Stimulated activated CD4-positive, alpha-beta T cell treated with anti-CD3 and anti-CD28 coated beads, Interleukin-12 subunit alpha, Interleukin-12 subunit beta, amount 100 ng/mL, for 48 hours (primary cell): ENCODE measurements at regions not wholly inside any gene's neighbourhood (a gene's known extent, or its start where the extent isn't known, plus 50 kb on each side); places are given as distances from the start of the nearest gene placed in this dataset.
"Not testable (repeated sequence)": the region's sequence is repeated elsewhere in the genome, so short reads cannot be mapped to it uniquely, and the experiment has no call there.

Experiments
- DNase-seq, 3 donors: peaks; one replicate each; pipeline ENCODE4 v3.0.0-alpha.2; 2020; ENCODE audit warnings: low read depth in 2 of 3, low spot score in 1 of 3

GRCh38 chr2:194834371-194834770, 822.7 kb upstream of the SLC39A10 start:
- DNase-seq: not testable (repeated sequence)

- no peak for DNase-seq
Observed at GRCh38 chr2:194826241-194826640, 830.8 kb upstream of the SLC39A10 start.

- no peak for DNase-seq
Observed at GRCh38 chr2:194824450-194824849, 832.6 kb upstream of the SLC39A10 start.

GRCh38 chr2:194822657-194823056, 834.4 kb upstream of the SLC39A10 start:
- DNase-seq: no peak

- no peak for DNase-seq
Observed at GRCh38 chr2:194822097-194822496, 834.9 kb upstream of the SLC39A10 start.

GRCh38 chr2:194819367-194819766, 837.7 kb upstream of the SLC39A10 start:
- no peak for DNase-seq

- no peak for DNase-seq
Observed at GRCh38 chr2:194815475-194815874, 841.6 kb upstream of the SLC39A10 start.

GRCh38 chr2:194802589-194802988, 854.4 kb upstream of the SLC39A10 start:
- no peak for DNase-seq

GRCh38 chr2:194787071-194787470, 870.0 kb upstream of the SLC39A10 start:
- not testable (repeated sequence) for DNase-seq

GRCh38 chr2:194771394-194771793, 885.6 kb upstream of the SLC39A10 start:
- DNase-seq: not testable (repeated sequence)

- no peak for DNase-seq
Observed at GRCh38 chr2:194769030-194769429, 888.0 kb upstream of the SLC39A10 start.

- DNase-seq: no peak
Observed at GRCh38 chr2:194765723-194766122, 891.3 kb upstream of the SLC39A10 start.

- no peak for DNase-seq
Observed at GRCh38 chr2:194750926-194751325, 906.1 kb upstream of the SLC39A10 start.

GRCh38 chr2:194745557-194746146, 911.4 kb upstream of the SLC39A10 start:
- no peak for DNase-seq

GRCh38 chr2:194742706-194743105, 914.3 kb upstream of the SLC39A10 start:
- DNase-seq: no peak

GRCh38 chr2:194739217-194739616, 917.8 kb upstream of the SLC39A10 start:
- no peak for DNase-seq

GRCh38 chr2:194735837-194736542, 921.0 kb upstream of the SLC39A10 start:
- DNase-seq: no peak

GRCh38 chr2:194730266-194730665, 926.8 kb upstream of the SLC39A10 start:
- no peak for DNase-seq

GRCh38 chr2:194725169-194725568, 931.9 kb upstream of the SLC39A10 start:
- no peak for DNase-seq

- no peak for DNase-seq
Observed at GRCh38 chr2:194723446-194723845, 933.6 kb upstream of the SLC39A10 start.

- DNase-seq: no peak
Observed at GRCh38 chr2:194721227-194721626, 935.8 kb upstream of the SLC39A10 start.

GRCh38 chr2:194720462-194720861, 936.6 kb upstream of the SLC39A10 start:
- DNase-seq: no peak

- DNase-seq: no peak
Observed at GRCh38 chr2:194718881-194719280, 938.1 kb upstream of the SLC39A10 start.
